NCI-H1417 (cell line): ENCODE measurements at regions not wholly inside any gene's neighbourhood (a gene's known extent, or its start where the extent isn't known, plus 50 kb on each side); places are given as distances from the start of the nearest gene placed in this dataset.

Source experiments
- DNase-seq, 3 experiments: peaks; one replicate each; lab custom pipeline; 2025; lab: John Stamatoyannopoulos, UW

DNA sequence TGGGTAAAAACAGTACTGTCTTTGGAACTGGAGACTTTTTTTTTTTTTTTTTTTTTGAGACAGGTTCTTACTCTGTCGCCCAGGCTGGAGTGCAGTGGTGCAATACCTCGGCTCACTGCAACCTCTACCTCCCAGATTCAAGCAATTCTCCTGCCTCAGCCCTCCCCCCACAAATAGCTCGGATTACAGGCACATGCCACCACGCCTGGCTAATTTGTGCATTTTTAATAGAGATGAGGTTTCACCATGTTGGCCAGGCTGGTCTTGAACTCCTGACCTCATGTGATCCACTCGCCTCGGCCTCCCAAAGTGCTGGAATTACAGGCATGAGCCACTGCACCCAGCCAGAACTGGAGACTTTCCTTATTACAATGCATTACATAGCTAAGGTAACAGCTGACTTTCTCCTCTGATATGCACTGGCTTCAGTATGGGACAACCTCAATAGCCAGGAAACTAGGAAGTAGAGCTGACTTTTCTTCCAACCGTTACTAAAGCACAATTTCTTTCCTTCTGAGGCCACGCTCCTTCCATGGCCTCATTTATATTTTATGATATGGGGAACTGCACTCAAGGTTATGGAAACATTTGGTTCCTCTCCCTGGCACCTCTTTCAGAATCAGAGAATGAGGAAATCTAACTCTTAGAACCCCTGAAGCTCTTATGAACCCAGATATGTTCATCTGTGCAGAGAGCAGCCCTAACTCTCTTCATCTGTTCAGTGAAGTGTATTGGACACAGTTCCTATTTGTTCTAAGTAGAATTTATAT lies 53.5 kb upstream of the FAM9B start:
- DNase-seq = no peak

DNA sequence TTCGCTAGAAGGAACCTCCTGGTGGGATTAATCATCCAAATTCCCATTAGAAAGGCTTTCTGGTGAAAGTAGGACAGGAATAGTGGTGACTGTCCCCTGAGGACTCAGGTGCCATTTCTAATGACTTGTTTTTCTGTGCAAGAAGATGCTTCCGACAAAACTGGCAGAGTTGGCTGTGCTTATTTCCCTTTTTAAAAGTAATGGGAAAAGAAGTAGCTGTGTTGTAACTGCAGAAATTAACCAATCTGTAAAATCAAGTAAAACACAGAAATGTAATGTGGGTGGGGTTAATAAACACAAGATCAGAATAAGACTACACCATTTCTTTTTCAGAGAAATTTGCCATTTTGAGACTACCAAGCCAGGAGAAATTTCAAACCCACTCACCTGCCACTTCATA lies 55.0 kb upstream of the FAM9B start:
- no peak for DNase-seq

GRCh38 chrX:9090766-9091165 lies 56.8 kb upstream of the FAM9B start:
- no peak for DNase-seq

- DNase-seq = no peak
Measured at GRCh38 chrX:9091258-9091657, 57.3 kb upstream of the FAM9B start.

DNA sequence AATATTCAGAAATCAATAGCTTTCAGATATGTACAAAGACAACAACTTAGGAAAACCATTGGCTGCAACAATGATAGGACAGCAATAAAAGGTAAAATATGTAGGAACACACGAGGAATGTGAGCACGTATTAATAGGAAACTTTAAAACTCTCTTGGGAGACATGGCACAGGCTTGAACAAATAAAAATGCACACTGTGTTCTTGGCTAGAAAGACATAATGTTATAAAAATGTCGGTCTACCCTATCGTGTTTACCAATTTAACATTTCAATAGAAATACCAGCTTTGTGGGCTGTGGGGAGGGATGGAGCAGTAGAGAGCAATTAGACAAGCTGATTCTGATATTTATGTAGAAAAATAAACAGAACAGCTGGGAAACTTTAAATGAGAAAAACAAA lies 69.0 kb upstream of the FAM9B start:
- DNase-seq = no peak

DNA sequence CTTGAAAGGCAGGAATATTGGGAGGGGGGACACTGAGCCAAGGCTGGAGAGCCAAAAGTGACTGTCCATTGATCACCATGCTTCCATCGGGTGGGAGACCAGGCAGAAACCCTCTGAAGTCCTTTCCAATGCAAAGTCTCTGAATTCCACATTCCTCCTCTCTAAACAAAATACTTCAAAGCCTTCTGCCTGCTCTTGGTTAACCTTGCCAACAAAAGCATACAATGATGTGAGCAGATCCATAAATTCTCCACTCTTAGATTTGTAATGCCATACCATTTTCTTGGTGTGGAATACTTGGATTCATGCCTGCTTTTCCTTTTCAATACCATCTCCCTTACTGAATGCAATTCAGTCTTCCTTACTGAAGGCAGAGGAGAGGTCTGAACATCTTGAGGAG lies 74.1 kb upstream of the FAM9B start:
- no peak for DNase-seq

- DNase-seq = peak in 2 of 3 experiments; percentile 17 to 83
Measured at GRCh38 chrX:9110808-9111207, 76.9 kb upstream of the FAM9B start.

- DNase-seq = peak in 2 of 3 experiments; percentile 15 to 57
Measured at GRCh38 chrX:9114245-9114644, 80.3 kb upstream of the FAM9B start.

GRCh38 chrX:9117851-9118250 lies 83.9 kb upstream of the FAM9B start:
- no peak for DNase-seq

- no peak for DNase-seq
Measured at GRCh38 chrX:9122519-9123245, 88.8 kb upstream of the FAM9B start.

- no peak for DNase-seq
Measured at GRCh38 chrX:9127986-9128385, 94.1 kb upstream of the FAM9B start.

DNA sequence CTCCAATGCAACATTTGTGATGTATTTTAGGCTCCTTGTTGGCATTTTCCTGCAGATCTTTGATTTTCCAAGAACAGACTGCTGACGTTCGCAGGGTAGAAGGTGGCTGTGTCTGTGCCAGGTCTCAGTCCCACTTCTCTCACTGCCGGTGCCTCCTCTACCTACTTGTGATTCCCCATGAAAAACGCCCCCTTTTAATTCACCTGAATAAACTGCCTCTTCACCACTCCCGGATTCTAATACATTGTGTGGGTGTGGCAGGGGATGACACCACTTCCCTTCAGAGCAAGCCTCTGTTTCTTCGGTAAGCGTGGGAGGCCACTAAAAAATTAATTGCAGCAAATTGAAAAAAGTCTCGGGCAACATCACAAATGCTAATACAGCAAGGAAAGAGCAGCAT lies 96.1 kb upstream of the FAM9B start:
- no peak for DNase-seq

DNA sequence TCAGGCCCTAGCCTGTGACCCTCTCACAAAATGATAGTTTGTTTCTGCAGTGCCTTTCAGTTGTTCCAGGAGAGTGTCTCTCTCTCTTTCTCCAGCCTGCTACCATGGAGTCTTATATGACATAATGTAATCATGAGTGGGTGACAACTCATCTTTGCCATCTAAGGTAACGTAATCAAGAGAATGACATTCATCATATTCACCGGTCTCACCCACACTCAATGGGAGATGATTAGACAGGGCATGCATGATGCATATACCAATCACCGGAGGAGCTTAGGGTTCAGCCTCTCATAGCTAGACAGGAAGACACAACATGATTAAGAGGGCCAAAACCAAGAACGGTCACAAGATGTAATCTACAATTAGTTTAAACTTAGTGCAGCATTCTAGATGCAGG lies 97.1 kb upstream of the FAM9B start:
- DNase-seq = no peak

- DNase-seq = no peak
Measured at GRCh38 chrX:9132036-9132638, 98.2 kb upstream of the FAM9B start.

DNA sequence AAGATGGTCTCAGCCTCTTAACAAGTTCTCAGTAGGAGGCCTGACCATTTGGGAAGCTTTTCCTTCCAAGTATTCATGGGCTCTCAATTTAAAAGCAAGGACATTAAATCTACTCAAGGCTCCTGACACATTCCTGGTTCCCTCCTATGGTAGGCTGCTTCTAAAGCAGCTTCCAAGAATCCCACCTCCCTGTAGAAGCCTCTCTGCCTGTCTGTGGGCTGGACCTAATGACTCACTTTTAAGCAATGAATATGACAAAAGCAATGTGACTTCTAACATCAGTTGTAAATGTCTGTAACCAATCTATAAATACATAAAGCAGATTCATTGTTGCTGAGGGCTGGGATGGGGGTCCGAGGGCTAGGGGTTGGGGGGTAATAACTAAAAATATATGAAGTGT lies 99.5 kb upstream of the FAM9B start:
- DNase-seq = no peak

DNA sequence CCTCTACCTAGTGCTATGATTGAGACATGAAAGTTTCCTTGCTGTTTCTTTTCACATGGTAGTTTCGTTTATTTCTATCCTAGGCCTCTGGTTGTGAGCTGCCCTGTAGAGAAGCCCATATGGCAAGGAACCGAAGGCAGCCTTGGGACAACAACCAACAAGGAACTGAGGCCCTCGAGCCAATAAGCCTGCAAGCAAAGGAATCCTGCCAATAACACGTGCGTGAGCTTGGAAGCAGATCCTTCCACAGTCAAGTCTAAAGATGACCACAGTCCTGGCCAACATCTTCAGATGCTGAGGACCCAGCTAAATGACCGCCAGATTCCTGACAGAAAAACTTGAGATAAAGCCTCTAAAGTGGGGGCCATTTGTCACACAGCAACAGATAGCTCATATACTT lies 100.4 kb upstream of the FAM9B start:
- no peak for DNase-seq

- DNase-seq = no peak
Measured at GRCh38 chrX:9135901-9136510, 102.1 kb upstream of the FAM9B start.

GRCh38 chrX:9137152-9137551 lies 103.2 kb upstream of the FAM9B start:
- no peak for DNase-seq

DNA sequence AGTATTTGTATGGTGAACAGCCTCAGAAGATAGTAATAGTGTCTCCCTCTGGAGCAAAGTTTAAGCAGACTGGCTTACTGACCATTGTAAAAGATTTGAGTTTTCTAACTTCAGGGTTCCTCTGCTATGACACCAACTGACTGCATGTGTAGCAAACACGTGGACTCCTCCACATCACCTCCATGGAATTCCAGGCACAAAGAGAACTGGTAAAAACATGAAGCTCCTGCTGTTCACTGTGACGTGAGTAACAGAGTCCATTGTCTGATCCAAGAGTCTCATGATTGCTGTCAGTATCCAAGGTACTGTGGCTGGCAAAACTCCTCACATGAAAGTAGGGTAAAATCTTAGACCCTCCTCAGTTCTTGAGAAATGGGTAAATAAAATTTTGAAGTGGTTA lies 107.6 kb upstream of the FAM9B start:
- DNase-seq = peak in 1 of 3 experiments; percentile 17

DNA sequence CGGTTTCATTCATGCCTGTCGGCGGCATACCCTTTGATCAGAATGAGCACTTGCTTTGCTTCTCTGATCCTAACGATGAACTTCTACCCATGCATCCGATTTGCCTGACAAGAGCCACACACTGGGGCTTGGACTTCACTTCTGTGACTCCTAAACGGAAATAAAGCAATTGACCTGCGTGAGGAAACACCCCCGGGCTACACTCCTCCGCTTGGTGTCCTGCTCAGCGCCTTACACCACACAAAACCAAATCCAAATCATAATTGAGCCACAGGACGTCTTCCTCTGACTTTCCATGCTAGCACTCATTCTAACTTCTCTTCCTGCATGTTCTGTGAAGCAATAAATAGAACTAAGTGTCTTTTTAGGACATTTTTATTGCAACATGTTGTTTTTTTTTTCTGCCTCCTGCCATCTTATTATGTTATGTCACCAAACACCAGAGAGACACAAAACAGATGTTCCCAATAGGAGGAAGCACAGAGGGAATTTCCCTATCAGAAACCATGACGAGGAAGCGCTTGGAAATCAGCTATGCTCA lies 110.8 kb upstream of the FAM9B start:
- DNase-seq = no peak

DNA sequence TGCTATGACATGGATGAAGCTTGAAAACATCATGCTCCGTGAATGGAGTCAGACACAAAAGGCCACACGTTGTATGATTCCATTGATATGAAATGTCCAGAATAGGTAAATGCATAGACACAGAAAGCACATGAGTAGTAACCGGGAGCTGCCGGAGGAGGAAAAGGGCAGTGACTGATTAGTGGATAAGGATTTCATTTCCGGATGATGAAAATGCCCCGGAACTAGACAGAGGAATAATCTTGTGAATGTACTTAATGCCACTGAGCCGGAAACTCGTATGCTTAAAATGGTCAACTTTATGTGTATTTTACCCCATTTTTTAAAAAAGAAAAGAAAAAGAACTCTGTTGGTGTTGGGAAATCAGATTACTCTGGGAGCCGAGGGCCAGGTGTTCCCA lies 112.7 kb upstream of the FAM9B start:
- DNase-seq = no peak

DNA sequence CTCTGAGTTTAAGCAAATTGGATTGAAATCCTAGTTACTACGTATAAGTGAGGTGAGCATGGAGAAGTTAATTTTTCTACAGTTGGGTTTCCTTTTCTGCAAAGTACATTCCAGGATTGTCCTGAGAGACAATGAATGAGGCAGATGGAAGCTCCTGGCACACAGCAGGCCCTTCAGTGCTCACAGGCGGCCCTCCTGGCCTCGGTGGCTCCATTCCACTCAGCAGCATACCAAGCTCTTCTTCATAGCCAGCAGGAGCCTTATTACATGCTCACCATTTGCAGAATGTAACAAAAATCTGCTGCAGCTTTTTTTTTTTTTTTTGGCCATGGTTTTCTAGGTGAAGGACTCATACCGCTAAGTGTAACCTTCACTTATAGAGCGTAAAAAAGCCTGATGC lies 113.2 kb upstream of the FAM9B start:
- no peak for DNase-seq

DNA sequence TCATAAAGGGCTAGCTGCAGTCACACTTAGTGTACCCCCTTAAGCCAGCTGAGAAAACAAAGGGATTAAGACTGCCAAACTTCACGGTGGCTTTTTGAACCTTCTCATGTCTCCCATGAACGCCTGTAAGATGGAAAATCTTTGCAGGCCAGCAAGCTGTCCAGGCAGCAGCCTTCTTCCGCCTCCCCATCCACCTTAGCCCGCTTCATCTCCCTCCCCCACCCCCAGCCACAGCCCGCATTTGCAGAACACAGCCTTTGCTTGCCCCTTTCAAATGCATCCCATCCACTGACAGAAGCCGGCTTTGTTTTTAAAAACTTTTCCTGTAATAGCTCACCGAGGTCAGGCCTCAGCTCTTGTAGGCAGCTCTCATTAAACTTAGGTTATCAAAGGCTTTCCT lies 113.8 kb upstream of the FAM9B start:
- DNase-seq = no peak
